HG02938 (cell line): ENCODE measurements at regions not wholly inside any gene's neighbourhood (a gene's known extent, or its start where the extent isn't known, plus 50 kb on each side); places are given as distances from the start of the nearest gene placed in this dataset.
"Not testable (repeated sequence)": the region's sequence is repeated elsewhere in the genome, so short reads cannot be mapped to it uniquely, and the experiment has no call there.

ENCODE experiments used
- ATAC-seq: cut with Tn5 transposase; IDR thresholded peaks from one replicate; pipeline ENCODE4 v1.9.1; 2021; ENCODE audit warnings: mild to moderate bottlenecking, moderate library complexity; ENCODE audit not compliant: unreplicated experiment

DNA sequence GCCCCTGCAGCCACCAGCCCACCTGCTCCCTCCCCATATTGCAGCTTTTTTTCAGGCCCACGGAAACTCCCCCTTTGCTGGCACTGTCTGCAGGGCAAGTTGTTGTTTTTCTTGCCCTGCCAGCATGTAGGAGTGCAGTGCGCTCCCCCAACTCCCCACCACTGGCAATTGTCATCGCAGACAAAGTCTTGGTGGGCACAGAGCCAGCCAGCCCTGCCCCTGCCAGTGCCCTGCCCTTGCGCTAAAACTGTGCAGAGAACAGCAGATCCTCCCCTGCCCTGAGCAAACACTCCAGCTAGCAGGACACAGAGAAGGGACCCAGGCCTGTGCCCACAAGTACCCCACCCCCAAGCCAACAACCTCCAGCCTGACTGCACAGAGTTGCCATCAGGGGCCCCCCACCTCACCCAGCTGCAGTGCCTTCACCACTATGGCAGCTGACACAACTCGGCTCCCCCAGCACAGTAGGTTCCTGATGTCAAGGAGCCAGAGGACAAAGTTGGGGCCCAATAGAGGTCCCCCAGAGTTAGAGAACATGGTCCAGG is 158.1 kb upstream of the ARHGAP42 start:
- no peak for ATAC-seq

DNA sequence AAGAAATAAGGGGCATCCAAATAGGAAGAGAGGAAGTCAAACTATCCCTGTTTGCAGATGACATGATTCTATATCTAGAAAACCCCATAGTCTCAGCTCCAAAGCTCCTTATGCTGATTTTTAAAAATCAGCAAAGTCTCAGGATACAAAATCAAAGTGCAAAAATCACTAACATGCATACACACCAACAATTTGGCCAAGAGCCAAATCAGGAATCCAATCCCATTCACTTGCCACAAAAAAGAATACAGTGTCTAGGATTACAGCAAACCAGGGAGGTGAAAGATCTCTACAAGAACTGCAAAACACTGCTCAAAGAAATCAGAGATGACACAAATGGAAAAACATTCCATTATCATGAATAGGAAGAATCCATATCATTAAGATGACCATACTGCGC is 155.8 kb upstream of the ARHGAP42 start:
- not testable (repeated sequence) for ATAC-seq

DNA sequence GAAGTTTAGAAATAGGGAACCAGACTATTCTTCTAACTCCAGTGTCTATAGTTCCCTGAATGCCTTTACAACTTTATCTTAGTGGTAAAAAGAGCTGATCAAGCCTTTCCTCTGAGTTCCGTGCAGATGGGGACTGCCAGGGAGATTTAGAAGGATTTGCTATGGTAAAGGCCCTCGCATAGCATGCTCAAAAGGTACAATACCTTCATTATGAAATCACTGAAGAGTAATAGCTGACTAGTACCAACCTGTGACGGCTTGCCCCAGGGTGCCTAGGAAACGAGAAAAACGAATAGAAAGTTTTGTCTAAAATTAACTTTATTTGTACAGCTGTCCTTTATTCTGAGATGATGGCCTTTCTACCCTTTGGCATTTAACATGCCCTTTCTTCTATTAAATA is 150.1 kb upstream of the ARHGAP42 start:
- ATAC-seq = no peak

DNA sequence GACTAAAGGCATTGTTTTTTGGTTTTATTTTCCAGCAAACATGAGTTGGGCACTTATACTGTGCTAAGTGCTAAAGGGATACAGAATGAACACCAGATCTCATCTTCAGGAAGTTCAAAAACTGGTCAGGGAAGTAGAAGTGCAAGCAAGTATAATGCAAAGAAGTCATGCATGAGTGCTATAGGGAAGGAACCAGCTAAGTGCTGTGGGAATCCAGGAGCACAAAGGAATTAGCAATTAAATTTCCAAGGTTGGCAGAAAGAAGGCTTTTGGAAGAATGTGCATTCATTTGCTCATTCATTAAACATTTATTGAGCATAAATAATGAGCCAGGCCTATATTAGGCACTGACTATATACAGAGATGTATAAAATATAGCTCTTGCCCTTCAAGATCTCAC is 143.7 kb upstream of the ARHGAP42 start:
- ATAC-seq = no peak

DNA sequence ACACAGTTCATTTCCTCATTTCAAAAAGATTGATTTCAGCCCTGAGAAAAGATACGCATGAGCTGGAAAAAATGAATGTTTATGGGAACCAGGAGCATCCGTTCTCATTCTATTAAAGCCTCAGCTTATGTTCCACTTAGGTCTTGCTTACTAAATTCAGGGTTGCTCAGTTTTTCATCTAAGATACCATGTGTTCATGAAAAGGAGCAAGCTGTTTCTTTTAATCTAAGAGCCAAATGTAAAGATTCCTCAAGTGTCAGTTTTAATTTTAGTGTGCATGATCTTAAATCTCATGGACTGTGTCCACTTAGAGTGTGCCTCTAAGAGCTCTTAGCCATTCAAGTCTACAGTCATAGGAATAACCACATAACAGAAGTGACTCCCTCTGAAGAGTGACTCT is 141.5 kb upstream of the ARHGAP42 start:
- ATAC-seq = no peak

DNA sequence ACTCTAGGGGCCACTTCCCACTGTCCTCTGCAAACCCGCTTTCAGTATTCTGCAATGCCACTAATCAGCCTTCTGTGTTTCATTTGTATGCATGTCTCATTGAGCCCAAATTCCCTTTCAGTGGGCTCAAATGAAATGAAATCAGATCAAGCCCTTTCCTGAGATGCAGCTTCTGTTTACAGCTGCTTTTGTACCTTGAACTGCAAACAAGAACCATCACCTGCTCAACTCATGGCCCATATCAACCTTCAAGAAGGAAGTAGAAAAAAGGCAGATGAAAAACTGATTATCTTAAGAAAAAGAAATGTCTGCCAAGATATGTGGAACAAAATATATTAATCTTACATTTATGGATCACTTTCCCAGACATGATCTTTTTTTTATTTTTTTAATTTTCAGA is 141.1 kb upstream of the ARHGAP42 start:
- no peak for ATAC-seq

DNA sequence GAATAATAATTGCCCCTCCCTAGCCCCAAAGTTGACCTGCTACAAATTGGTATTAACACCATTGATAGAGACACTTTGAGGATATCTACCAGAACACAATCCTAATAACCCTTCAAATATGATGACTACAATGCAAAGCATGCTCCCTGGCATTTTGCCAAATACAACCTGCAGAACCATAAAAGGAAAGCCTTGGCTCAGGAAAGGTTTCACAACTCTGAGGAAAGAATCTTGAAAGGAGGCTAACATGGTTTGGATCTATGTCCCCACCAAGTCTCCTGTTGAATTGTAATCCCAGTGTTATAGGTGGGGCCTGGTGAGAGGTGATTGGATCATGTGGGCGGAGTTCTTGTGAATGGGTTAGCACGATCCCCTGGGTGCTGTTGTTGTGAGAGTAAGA is 140.4 kb upstream of the ARHGAP42 start:
- no peak for ATAC-seq

DNA sequence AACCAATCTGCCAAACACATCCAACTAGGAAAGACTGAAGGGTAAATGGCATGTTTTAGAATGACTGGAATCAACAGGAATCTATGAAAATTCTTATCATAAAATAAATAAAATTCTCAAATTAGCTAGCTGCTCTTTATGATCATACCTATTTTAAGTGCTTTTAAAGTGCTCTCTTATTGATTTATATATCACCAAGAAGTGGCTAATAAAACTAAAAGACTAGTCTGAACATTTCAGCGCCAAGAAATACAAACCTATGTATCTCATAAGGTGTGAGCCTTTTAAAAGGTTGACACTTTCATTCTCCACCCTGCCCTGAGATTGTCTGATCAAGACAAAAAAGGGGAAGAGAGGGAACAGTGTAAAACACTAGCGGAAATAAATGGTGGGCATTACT is 136.8 kb upstream of the ARHGAP42 start:
- no peak for ATAC-seq

DNA sequence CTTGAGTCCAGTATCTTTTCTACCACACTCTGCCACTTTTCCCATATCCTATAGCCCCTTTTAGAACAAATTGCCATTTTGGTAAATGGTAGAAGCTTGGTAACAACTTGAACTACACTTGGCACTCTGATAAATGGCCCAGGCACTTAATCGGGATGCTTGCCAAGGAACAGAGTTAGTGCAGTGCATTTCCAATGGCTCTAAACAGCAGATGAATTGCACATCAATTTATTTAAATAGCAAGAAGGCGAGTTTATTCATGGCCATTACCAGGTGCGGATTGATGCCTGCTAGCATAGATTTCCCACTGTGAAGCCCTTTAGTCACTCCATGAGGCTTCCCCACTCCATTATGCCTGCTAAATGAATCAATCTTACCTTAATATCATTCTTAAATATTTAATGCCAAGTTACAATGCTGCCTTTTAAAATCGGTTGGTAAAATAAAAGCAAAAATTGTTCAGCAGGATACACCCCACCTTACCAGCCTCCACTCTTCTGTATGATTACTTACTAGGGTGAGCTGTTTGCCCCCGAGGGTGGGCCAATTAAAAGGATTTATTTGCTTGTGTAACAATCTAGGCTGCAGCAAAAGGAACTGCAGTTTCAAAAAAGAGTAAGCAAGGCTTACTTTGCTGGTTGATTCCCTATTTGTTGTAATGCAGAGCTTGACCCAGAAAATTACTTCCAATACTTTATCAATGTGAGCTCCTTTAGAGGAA is 136.0 kb upstream of the ARHGAP42 start:
- ATAC-seq = no peak

DNA sequence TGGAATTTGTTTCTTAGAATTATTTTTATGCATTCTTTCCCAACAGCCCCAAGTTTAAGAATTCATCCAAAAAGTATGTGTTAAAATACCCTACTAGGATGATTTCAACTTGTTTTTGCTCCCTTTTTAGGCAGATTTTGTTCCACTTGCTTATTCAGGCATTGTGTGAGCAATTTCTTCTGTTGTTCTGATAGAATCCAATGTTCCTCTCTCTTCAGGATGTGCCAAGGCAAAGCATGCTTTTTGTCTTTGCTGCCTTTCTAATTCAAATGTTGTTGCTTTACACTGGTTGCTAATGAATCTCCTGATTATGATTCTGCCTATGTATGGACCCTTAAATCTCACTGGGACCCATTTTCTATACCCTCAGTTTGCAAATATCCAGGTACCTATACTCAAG is 131.2 kb upstream of the ARHGAP42 start:
- ATAC-seq = no peak

DNA sequence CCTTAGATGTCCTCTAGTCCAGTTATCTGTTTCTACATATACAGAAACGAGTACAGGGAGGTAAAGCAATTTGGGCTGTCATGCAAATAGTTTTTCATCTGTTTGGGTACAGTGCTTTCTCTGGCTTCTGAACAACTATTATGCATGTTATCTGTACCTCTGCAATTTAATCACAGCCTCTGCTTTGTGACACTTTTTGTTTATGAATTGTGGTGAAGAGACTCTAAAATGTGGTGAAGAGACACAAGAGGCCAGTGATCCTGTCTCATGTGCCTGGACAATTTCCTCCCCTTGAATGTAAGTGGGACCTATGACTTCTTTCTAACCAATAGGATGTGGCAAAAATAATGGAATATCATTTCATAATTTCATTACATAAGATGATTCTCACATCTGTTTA is 130.3 kb upstream of the ARHGAP42 start:
- no peak for ATAC-seq

DNA sequence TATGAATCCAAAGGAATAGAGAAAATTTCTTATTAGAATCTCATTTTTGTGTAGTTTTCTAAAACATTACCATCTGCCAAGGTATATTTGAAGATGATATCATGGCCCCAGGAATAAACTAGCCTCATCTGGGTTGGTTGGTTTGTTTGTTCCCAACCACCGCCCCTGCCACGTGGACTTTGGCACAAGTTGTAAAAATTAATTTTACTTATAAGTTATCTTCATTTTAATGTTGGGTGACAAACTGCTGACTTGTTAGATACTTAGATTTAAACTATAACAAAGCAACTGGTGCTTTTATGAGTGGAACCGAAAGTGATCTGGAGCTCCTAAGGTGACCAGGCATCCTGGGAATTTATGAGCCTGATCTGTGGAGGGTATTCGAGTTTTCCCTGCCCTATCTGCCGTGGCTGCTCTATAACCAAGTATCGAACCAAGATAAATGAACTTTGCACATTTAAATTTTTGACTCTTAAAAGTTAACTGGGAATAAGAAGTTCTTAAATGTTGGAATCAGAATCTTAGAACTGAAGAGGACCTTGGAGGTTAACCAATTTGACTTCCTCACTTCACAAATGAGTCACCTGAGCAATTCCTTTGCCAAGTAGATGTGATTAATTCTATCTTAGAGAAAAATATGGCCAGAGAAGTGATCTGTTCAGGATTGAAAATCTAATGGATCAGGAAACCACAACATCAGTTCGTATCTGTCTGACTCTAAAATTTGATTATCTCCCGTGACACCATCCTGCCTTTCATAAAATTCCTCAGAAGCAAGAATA is 129.1 kb upstream of the ARHGAP42 start:
- no peak for ATAC-seq

DNA sequence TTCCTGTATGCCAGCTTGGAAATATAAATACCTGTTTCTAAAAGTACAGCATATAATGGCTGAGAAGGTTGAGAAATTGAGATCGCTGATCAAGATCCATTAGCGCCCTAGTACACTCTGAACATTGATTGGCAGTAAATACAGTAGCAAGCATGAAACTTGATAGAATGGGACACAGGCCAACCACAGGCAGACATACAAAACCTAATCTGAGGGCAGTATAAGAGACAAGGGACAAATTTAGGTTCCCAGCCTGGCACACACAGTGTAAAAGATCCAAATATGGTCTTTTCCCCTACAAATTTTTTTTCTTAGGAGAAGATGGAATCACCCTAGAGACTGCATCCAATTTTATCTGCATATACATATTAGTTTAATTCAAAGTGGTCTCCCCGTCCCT is 126.5 kb upstream of the ARHGAP42 start:
- ATAC-seq = no peak

DNA sequence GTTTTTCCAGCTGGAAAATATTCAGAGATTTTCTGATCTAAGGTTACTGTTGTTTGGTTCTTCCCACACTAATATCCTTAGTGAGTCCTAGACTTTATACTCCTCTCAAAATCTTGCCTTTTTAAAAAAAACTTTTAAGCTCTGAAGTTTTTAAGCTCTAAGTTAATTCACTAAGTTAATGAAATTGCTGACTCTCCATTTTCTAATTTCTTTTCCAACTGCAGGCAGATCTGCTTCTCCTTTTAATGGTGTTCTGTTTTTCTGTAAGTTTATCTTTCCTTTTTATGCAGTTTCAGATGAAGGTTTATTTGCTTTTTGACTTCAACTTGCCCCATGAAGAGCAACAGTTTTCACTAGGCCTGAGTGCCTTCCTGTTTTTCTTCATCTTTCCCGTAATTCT is 125.8 kb upstream of the ARHGAP42 start:
- ATAC-seq = no peak

DNA sequence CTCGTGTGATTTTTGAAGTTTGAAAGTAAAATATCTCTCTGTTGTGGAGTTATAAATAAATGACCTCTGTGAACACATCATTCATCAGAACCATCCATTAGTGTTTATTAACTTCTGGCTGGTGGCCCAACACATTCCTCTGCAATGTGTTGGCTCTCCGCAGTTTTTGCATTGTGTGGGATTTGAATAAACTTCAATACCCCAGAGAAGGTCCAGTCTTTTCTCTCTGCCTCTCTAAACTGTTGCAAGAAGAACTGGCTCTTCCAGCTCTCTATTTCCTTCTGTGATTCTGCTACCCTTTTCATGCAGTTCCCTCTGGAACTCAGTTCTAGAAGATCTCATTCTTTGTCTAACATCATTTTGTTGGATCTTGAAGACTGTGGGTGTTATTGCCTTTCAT is 125.0 kb upstream of the ARHGAP42 start:
- ATAC-seq = no peak

DNA sequence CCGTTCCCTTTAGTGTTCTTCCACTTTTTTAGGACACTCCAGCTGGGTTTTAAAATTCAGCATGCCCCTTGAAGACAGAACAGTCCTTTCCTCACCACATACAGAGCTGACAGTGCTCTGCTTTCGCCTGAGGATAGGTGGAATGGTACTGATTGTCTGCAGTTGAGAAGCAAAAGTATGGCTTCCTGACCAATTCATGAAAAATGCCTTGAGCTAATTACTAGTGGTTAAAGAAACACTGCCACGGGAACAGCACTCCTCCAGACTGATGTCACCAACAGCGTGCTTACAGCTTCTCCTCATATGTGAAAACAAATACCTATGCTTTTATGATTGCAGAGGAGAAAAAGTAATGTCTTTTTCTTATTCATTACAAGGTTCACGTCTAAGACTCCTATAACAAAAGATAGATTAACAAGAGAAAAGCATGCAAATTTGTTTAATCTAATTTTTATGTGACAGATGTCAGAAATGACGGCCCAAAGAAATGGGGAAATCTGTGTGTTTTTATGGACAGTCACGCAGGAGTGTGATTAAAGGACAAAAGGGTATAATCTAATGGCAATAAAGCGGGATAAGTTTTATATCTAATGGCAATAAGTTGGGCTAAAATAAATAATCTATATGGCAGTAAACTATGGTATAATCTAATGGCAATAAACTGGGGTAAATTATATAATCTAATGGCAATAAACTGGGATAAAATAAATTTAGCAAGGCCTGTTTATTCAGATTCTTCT is 123.4 kb upstream of the ARHGAP42 start:
- no peak for ATAC-seq

DNA sequence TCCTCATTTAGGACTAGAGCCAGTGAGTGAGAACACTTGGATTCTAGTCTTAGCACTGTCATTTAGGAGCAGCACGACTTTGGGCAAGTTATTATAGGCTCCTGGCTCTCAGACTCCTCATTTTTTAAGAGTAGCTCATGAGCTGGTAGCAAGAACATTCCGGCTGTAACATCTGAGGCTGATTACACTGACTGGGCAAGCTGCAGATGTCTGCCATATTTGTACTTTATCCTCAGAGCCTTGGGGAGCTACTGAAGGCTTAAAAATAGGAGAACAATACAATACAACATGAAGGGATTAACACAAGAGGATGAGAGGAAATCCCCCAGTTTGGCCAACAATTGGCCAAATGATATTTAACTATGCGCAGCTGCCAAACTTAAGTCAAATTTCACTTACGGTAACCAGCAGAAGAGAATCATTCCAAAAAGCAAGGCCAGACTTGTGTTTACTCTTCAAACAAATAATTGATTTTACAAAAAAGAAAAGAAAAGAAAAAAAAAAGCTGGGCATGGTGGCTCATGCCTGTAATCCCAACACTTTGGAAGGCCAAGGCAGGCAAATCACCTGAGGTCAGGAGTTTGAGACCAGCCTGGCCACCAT is 113.1 kb upstream of the ARHGAP42 start:
- ATAC-seq = no peak

DNA sequence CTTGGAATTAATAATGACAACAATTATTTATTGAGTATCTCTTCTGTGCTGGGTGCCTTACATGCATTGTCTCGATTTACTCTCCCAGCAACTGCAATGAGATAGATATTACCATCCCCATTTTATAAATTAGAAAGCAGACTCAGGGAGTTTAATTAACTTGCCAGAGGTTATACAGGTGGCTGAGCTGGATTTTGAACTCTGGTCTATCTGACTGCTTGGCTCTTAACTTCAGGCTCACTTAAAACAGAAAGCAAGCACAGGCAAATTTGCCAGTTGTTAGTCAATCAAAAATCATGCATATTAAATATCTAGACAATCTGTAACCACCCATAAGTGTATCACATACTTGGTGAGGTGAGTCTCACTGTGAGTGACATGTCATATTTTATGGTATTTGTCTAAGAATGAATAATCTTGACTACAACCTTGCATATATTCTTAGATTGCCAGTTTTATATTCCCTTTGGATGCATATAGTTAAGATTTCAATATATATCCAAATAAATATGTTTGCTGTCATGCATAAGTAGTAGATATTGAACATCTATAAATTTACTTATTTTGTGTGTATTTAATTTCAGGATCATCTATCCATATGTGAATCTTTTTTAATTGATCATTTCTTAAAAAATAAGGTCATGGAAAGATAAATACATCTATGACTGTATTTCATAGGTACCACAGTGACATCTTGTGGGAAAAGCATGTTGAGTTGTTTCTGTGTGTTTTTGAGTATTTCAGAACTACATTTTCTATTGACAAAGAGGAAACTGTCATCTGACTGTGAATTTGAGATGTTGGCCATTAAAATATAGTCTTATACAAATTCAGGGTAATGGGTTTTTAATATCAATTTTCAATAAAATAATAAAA is 112.0 kb upstream of the ARHGAP42 start:
- no peak for ATAC-seq

DNA sequence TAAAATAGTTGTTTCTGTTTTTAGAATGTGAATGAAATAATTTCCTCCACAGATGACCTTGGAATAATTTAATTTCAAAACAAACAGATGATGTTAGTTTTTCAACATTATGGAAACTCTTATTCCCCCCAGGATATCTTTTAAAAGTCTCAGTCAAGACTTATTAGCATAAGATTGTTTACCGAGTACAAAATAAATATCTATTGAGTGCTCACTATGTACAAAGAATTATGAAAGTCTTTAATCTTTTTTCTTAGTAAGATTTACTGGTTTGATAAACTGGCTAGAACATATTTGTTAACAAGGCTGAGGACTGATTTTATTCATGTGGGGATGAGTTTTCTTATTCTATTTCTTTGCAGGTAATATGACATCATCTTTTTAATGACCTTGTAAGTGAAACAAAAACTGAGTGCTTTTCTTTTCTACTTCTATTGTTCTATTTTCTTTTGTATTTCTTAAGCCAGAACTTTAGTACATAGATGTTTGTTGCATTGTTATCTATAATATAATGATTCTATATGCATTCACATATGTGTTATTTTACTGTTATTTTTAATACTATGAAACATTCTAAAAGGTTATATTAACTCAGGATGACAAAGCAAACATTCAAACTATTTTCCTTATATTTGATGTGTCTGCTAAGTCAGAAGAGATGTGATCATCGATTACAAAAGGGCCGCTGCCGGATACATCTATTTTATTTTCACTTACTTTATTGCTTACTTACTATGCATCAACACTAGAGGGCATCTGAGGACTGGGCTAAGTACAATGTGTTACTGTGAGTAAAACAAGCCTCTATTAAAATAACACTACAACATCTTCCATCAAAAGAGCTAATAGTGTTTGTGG is 111.0 kb upstream of the ARHGAP42 start:
- ATAC-seq = peak; percentile 82

DNA sequence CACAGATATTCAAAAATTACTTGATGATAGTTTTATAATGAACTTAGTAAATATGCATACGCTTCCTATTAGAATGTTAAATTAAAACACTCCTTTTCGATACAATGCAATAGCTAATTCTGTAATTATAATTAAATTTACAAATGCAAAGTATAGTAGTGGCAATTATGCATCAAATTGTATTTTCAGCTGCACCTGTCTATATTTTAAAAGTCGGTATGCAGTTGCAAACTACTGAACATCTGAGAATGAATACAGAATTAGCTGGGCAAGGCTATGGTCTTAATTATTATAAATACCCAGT is 110.4 kb upstream of the ARHGAP42 start:
- no peak for ATAC-seq
